Left renal cortex interstitium (tissue), 4 donors: ENCODE measurements at regions not wholly inside any gene's neighbourhood (a gene's known extent, or its start where the extent isn't known, plus 50 kb on each side); places are given as distances from the start of the nearest gene placed in this dataset.
"Not testable (repeated sequence)": the region's sequence is repeated elsewhere in the genome, so short reads cannot be mapped to it uniquely, and the experiment has no call there.

Experiments
- DNase-seq, 4 donors: peaks; one replicate each; pipeline ENCODE4 v3.0.0-alpha.2; 2013; ENCODE audit warnings: low read depth in 4 of 4, low spot score in 2 of 4, missing footprints in 1 of 4

GRCh38 chr5:93235761-93236160, 345.3 kb downstream of the NR2F1-AS1 start:
- no peak for DNase-seq

GRCh38 chr5:93226202-93226735, 354.8 kb downstream of the NR2F1-AS1 start:
- DNase-seq, result no peak

GRCh38 chr5:93225748-93226147, 355.3 kb downstream of the NR2F1-AS1 start:
- no peak for DNase-seq

- no peak for DNase-seq
Observed at GRCh38 chr5:93224624-93225023, 356.4 kb downstream of the NR2F1-AS1 start.

GRCh38 chr5:93221773-93222172, 359.2 kb downstream of the NR2F1-AS1 start:
- DNase-seq, result no peak

GRCh38 chr5:93220431-93220830, 360.6 kb downstream of the NR2F1-AS1 start:
- DNase-seq, result no peak

GRCh38 chr5:93219641-93220145, 361.3 kb downstream of the NR2F1-AS1 start:
- DNase-seq, result no peak

- DNase-seq, result not testable (repeated sequence)
Observed at GRCh38 chr5:93213111-93213794, 367.8 kb downstream of the NR2F1-AS1 start.

GRCh38 chr5:93209476-93209875, 371.5 kb downstream of the NR2F1-AS1 start:
- DNase-seq, result no peak

- DNase-seq, result peak in 1 of 4 donors; percentile 64
Observed at GRCh38 chr5:93208141-93208751, 372.8 kb downstream of the NR2F1-AS1 start.

GRCh38 chr5:93206203-93206602, 374.8 kb downstream of the NR2F1-AS1 start:
- no peak for DNase-seq

- DNase-seq, result no peak
Observed at GRCh38 chr5:93201061-93201460, 380.0 kb downstream of the NR2F1-AS1 start.

- DNase-seq, result no peak
Observed at GRCh38 chr5:93196986-93197385, 384.0 kb downstream of the NR2F1-AS1 start.

GRCh38 chr5:93193431-93194347, 387.3 kb downstream of the NR2F1-AS1 start:
- DNase-seq, result no peak

- DNase-seq, result no peak
Observed at GRCh38 chr5:93192683-93193082, 388.3 kb downstream of the NR2F1-AS1 start.

GRCh38 chr5:93192087-93192486, 388.9 kb downstream of the NR2F1-AS1 start:
- no peak for DNase-seq

GRCh38 chr5:93191035-93191817, 389.8 kb downstream of the NR2F1-AS1 start:
- DNase-seq, result no peak

- no peak for DNase-seq
Observed at GRCh38 chr5:93189707-93190120, 391.3 kb downstream of the NR2F1-AS1 start.

GRCh38 chr5:93188876-93189485, 392.0 kb downstream of the NR2F1-AS1 start:
- no peak for DNase-seq
